Mucosa of rectum (tissue), 2 donors: ENCODE measurements at regions not wholly inside any gene's neighbourhood (a gene's known extent, or its start where the extent isn't known, plus 50 kb on each side); places are given as distances from the start of the nearest gene placed in this dataset.

ENCODE experiments used
- H3K27ac ChIP-seq, 2 donors: one replicate each; pipeline ENCODE4 v1.7.0; 2013; ENCODE audit warnings: inconsistent platforms in 2 of 2, low read depth in 2 of 2, low read length in 2 of 2
- H3K27me3 ChIP-seq, 2 donors: one replicate each; pipeline ENCODE4 v1.7.0; 2013; ENCODE audit warnings: low read length in 2 of 2; ENCODE audit not compliant: control insufficient read depth in 2 of 2, insufficient read depth in 2 of 2
- H3K36me3 ChIP-seq, 2 donors: one replicate each; pipeline ENCODE4 v1.7.0; 2013; ENCODE audit warnings: low read length in 2 of 2; ENCODE audit not compliant: control insufficient read depth in 2 of 2, insufficient read depth in 2 of 2
- H3K4me1 ChIP-seq, 2 donors: one replicate each; pipeline ENCODE4 v1.7.0; 2013; ENCODE audit warnings: low read length in 2 of 2, mild to moderate bottlenecking in 1 of 2; ENCODE audit not compliant: control insufficient read depth in 2 of 2, insufficient read depth in 2 of 2
- H3K4me3 ChIP-seq, 2 donors: one replicate each; pipeline ENCODE4 v1.7.0; 2013; ENCODE audit warnings: low read length in 2 of 2
- H3K9ac ChIP-seq, 2 donors: one replicate each; pipeline ENCODE4 v1.7.0; 2013; ENCODE audit warnings: low read length in 2 of 2, low read depth in 1 of 2, mild to moderate bottlenecking in 1 of 2
- H3K9me3 ChIP-seq, 2 donors: one replicate each; pipeline ENCODE4 v1.7.0; 2013; ENCODE audit warnings: low read length in 2 of 2; ENCODE audit not compliant: control insufficient read depth in 2 of 2
- donor health status: healthy.
- donor health status: Normal muscosa, but diverticular disease.

DNA sequence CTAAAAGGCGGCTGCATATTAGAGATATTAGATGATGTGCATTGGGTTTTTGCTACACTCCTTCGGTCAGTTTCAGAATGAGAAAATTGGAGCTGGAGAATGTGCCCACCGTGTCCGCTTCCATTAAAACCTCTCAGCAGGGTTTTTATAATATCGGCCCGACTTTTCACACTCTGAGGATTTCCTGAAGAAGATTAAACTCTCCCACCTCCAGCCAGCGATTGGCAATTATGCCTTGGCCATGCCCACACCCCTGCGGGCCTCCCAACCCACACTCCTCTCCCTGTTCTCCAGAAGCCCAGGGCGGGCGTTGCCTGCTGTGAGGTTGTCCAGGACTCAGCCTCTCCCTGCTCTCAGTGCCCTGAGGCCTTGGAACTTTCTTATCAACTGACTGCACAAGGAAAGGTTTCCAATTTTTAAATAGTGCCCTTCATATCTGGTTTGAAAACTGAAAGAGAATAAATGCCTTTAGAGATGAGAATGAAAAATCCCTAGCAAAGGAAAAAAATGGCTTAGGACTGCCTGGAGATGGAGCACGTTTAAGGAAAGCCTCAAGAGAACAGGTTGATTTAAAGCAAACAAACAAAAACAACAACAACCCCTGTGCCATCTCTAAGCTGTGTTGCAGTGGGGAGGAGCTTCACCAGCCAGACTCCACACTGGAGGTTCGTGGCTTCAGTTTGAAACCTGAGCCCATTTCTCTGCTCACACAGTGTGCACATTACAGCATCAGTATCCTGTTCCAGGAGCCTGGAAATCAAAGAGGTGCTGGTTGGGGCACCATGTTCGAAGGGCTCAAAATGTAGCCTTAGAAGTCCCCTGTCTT is 292.9 kb downstream of the NSG2 start:
- H3K4me1 ChIP-seq: no peaks in the 10 kb centered on the region
- H3K27me3 ChIP-seq: no peaks in the 10 kb centered on the region
- H3K27ac ChIP-seq: no peak overlapping the region
- H3K9ac ChIP-seq: no peak overlapping the region
- no peaks in the 10 kb centered on the region for H3K9me3 ChIP-seq
- H3K36me3 ChIP-seq: no peaks in the 10 kb centered on the region
- H3K4me3 ChIP-seq: no peak overlapping the region

DNA sequence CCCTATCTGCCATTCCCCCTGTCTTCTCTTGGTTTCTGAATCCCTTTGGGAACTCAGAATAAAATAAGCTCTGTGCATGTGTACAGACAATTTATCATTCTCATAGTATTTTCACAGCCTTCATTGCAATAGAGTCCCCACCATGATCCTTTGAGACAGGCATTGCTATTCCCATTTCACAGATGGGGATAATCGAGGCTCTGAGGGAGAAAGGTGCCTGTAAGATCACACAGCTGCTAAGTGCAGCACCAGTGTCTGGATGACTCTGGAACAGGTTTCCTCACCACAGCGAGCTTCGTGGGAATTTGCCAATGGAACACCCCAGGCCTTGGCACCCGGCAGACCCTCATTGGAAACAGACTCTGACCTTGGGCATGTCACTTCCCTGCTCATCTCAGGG is 293.6 kb downstream of the NSG2 start:
- H3K4me1 ChIP-seq: no peaks in the 10 kb centered on the region
- no peak overlapping the region for H3K4me3 ChIP-seq
- H3K27me3 ChIP-seq: no peaks in the 10 kb centered on the region
- H3K9me3 ChIP-seq: no peaks in the 10 kb centered on the region
- H3K36me3 ChIP-seq: no peaks in the 10 kb centered on the region
- H3K27ac ChIP-seq: no peak overlapping the region
- no peak overlapping the region for H3K9ac ChIP-seq

DNA sequence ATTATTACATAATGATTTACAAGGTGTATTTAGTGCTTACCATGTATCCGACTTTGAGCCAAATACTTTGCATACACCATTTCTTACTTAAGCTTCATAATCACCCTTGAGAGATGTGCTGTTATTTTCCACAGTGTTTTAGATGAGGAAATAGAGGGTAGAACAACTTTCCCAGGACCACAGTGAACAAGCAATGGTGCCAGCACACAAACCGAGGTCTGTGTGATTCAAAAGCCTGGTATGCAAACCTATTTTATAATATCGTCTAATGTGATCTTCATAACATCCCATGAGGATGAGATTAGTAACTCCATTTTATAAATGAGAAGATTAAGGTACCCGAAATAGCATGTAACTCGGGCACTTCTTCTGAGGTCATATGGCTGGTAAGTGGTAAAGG is 294.7 kb downstream of the NSG2 start:
- H3K36me3 ChIP-seq: no peaks in the 10 kb centered on the region
- H3K9me3 ChIP-seq: no peaks in the 10 kb centered on the region
- no peak overlapping the region for H3K9ac ChIP-seq
- no peak overlapping the region for H3K27ac ChIP-seq
- H3K4me3 ChIP-seq: no peak overlapping the region
- H3K27me3 ChIP-seq: no peaks in the 10 kb centered on the region
- no peaks in the 10 kb centered on the region for H3K4me1 ChIP-seq

DNA sequence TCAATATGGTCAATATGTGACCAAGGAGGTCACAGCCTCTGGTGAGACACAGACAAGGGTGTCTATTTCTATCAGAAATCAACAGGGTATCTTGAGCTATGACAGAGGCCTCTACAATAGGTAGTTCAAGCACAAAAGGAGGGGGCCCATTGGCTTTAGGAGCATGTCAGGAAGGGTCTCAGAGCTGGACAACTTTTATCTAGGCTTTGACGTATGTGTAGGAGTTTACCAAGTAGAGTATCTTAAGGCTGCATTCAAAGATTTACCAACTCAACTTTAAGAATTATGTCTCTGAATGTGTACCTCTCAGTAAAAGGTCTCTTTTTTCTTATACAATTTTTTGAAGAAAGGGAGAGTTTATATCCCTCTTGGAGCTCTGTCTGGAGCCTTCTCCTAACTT is 297.2 kb downstream of the NSG2 start:
- Histone ChIP-seq H3K27me3 (no peaks in the 10 kb centered on the region), H3K9ac (no peak overlapping the region), H3K27ac (no peak overlapping the region), H3K36me3 (no peaks in the 10 kb centered on the region), H3K4me1 (no peaks in the 10 kb centered on the region), H3K4me3 (no peak overlapping the region), H3K9me3 (no peaks in the 10 kb centered on the region)

DNA sequence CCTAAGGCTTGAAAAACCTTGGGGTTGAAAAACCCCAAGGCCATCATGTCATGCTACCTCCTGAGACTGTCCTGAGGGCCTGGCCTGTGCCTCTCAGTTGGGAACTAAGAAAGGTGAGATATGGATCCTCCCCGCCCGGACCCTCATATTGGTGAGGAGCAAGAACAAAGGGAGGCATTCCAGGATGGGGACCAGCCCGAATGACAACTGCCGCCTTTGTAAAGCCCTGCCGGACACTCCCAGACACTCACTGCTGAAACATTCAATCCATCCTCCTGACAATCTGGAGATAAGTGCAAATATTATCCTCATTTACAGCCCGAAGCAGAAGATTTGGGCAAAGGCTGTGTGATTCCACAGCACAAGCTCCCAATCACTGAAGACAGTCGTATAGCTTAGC is 298.3 kb downstream of the NSG2 start:
- no peaks in the 10 kb centered on the region for H3K9me3 ChIP-seq
- H3K36me3 ChIP-seq: no peaks in the 10 kb centered on the region
- H3K27ac ChIP-seq: no peak overlapping the region

DNA sequence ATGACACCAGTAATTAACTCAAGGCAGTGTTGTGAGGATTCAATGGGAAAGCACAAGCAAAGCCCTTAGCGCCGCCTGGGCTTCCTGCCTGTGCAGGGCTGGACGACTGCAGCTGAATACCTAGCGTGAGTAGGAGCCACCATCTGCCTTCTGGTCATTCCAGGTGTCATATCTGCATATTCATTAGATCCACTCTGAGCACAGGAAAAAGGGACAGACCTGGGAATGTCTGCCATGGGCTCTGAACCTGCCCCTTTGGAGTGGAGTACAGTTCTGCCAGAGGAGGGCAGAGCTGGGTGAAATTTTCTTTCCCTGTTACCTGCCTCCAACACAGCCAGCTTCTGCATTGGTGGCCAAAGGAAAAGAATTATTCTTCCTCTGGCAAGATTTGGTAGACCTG is 298.8 kb downstream of the NSG2 start:
- H3K36me3 ChIP-seq: no peaks in the 10 kb centered on the region
- H3K4me1 ChIP-seq: no peaks in the 10 kb centered on the region
- no peak overlapping the region for H3K9ac ChIP-seq
- H3K4me3 ChIP-seq: no peak overlapping the region
- H3K27ac ChIP-seq: no peak overlapping the region
- no peaks in the 10 kb centered on the region for H3K27me3 ChIP-seq
- H3K9me3 ChIP-seq: no peaks in the 10 kb centered on the region

More for the DNA sequence above, 298.3 kb downstream of the NSG2 start:
- Histone ChIP-seq H3K4me1 (no peaks in the 10 kb centered on the region), H3K27me3 (no peaks in the 10 kb centered on the region), H3K9ac (no peak overlapping the region), H3K4me3 (no peak overlapping the region)

DNA sequence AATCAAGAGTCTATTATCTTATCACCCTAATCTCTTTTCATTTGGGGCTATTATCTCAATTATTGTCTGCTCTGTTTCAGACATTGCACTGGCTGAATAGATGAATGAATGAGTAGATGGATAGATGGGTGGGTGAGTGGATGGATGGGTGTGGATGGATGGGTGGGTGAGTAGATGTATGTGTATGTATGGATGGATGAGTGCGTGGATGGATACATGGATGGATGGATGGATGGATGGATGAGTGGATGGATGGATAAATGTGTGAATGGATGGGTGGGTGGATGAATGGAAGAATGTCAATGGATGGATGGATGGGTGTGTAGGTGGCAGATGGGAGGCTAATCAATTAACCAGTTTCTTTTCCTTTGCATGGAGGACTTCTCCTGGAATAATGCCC is 301.7 kb downstream of the NSG2 start:
- H3K27me3 ChIP-seq: no peaks in the 10 kb centered on the region
- H3K27ac ChIP-seq: no peak overlapping the region
- no peak overlapping the region for H3K4me3 ChIP-seq
- no peak overlapping the region for H3K9ac ChIP-seq
- H3K4me1 ChIP-seq: no peaks in the 10 kb centered on the region
- H3K9me3 ChIP-seq: no peaks in the 10 kb centered on the region
- H3K36me3 ChIP-seq: no peaks in the 10 kb centered on the region

DNA sequence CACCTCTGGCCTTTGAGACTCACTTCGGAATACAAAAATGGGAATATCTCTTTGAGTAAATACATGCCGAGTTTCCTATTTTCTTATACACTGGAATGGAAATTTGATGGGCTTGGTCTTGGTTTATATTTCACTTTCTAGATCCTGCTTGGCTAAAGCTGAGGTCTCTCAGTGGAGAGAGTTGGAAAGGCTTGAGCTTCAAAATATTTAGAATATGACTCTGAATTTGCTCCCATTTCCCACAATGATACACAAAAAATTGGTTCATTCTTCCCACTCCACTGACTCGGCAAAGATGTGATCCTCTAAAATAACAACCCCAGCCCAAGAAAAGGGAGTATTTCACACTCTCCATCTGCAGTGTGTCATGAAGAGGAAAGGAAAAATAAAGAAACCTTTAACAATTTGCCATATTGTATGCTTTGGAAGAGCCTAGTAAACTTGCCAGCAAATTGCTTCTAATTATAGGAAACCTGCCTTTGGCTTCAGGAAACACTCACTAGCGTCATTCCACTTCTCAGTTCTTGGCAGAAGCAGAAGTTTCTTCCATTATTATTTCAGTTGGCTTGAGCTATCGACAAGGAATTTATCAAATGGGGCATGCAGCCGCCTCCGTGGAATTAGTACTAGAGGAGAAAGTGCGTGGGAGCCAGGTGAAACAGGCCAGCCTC is 302.9 kb downstream of the NSG2 start:
- H3K27ac ChIP-seq: no peak overlapping the region
- H3K4me3 ChIP-seq: no peak overlapping the region
- H3K36me3 ChIP-seq: no peaks in the 10 kb centered on the region
- no peaks in the 10 kb centered on the region for H3K27me3 ChIP-seq
- H3K9me3 ChIP-seq: no peaks in the 10 kb centered on the region
- no peaks in the 10 kb centered on the region for H3K4me1 ChIP-seq
- no peak overlapping the region for H3K9ac ChIP-seq

DNA sequence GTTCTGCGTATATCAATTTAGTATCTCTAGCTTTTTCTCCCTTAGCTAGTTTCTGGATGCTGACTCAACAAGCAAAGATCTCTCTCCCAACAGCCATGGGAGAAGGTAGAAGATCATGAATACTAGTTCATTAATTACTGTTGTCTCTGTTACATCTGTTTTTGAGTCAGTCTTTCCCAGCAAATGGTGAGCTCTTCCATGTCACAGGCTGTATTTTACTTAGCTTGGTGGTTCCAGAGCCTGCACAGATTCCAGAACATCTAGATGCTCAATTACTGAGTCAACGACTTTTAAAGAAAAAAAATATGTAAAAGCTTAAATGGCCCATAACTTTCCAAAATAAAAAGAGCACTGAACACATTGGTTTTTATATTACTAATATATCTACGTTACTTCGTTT is 307.2 kb downstream of the NSG2 start:
- Histone ChIP-seq H3K4me1 (no peaks in the 10 kb centered on the region), H3K27ac (no peak overlapping the region), H3K9me3 (no peaks in the 10 kb centered on the region), H3K36me3 (no peaks in the 10 kb centered on the region), H3K27me3 (no peaks in the 10 kb centered on the region), H3K4me3 (no peak overlapping the region), H3K9ac (no peak overlapping the region)

DNA sequence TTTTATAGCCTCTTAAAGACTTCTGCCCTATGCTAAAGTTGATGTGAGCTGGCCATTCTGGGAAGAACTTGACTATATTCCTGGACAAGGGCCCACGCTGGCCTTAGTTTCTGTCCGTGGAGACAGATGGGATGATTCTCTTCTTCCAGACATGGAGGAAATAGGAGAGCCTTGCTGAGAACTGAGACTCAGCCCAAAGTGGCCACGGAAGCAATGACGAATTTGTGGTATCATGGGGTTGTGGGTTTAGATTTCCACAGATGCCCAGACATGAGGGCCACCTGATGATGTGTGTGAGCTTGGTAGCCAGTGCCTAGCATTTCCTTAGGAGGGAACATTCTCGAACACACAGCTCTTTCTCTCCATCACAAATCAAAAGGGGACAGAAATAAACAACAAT is 309.1 kb downstream of the NSG2 start:
- H3K27ac ChIP-seq: no peak overlapping the region
- H3K4me1 ChIP-seq: no peaks in the 10 kb centered on the region
- H3K27me3 ChIP-seq: no peaks in the 10 kb centered on the region
- no peak overlapping the region for H3K9ac ChIP-seq
- no peaks in the 10 kb centered on the region for H3K36me3 ChIP-seq
- no peaks in the 10 kb centered on the region for H3K9me3 ChIP-seq
- no peak overlapping the region for H3K4me3 ChIP-seq
